Ovary (tissue), 3 donors: ENCODE measurements at regions not wholly inside any gene's neighbourhood (a gene's known extent, or its start where the extent isn't known, plus 50 kb on each side); places are given as distances from the start of the nearest gene placed in this dataset.

Source experiments
- CTCF ChIP-seq, 3 donors: fragments of 450-650 bp in 2 of 3; fragments of 200-600 bp in 1 of 3; IDR thresholded peaks; one replicate each; pipeline versions ENCODE4 v1.5.1 to v1.8.0; 2016 to 2022; ENCODE audit warnings: antibody characterized with exemption in 3 of 3, mild to moderate bottlenecking in 1 of 3
- EP300 ChIP-seq: sonication (generic); formaldehyde crosslinking; IDR thresholded peaks from one replicate; pipeline ENCODE4 v1.6.1; 2017; ENCODE audit warnings: antibody characterized with exemption
- POLR2A ChIP-seq: fragments of 450-650 bp; IDR thresholded peaks from one replicate; pipeline ENCODE4 v1.6.1; 2017; ENCODE audit warnings: antibody characterized with exemption, mild to moderate bottlenecking, moderate library complexity
- donor health status: DM: no; HTN: no; CAD: no.

DNA sequence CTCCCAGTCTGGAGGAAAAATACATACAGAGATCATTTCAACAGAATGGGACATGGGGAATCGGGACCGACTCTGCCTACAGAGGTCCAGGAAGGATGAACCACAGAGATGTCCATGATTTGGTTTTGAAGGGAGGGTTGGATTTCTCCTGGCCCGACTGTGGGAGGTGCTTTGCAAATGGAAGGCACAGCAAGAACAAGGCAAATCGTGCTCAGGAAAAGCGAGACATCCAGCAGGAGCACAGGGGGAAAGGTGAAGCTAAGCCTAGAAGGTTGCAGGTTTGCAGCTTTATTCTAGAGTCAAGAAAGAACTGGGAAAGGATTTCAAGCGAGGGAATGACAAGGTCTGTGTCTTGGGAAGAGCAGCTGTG is 181.9 kb downstream of the OPA1 start:
- TF ChIP-seq CTCF (IDR thresholded peaks at IDR 0.05) (no peak), POLR2A (no peak), EP300 (no peak)
